ENCODE measurements at regions not wholly inside any gene's neighbourhood (a gene's known extent, or its start where the extent isn't known, plus 50 kb on each side); places are given as distances from the start of the nearest gene placed in this dataset.
"Not testable (repeated sequence)": the region's sequence is repeated elsewhere in the genome, so short reads cannot be mapped to it uniquely, and the experiment has no call there.

GRCh38 chr3:26840272-26840870 is 217.8 kb downstream of the LRRC3B start:
- DNase-seq (ENCODE audit: low read depth in 6 of 9, low spot score in 9 of 9), result no peak
- WGBS, result 87% methylated on average over 1 of the region's 1 CpG
- Histone ChIP-seq H3K27ac (ENCODE audit: low read depth in 1 of 2, low read length in 1 of 2) (no peak overlapping the region), H3K4me3 (ENCODE audit: low read length in 2 of 2) (no peak overlapping the region), H3K9me3 (ENCODE audit: control insufficient read depth in 2 of 2, insufficient read depth in 1 of 2, low read length in 1 of 2) (no peaks in the 10 kb centered on the region), H3K36me3 (ENCODE audit: control insufficient read depth in 2 of 2, insufficient read depth in 2 of 2, low read length in 1 of 2) (no peaks in the 10 kb centered on the region), H3K27me3 (ENCODE audit: control insufficient read depth in 2 of 2, insufficient read depth in 1 of 2, low read length in 1 of 2) (no peaks in the 10 kb centered on the region), H3K4me1 (ENCODE audit: control insufficient read depth in 2 of 2, insufficient read depth in 2 of 2, low read length in 2 of 2) (no peaks in the 10 kb centered on the region)

GRCh38 chr3:26845194-26845593 is 222.6 kb downstream of the LRRC3B start:
- 98% methylated on average over 3 of the region's 3 CpGs for WGBS
- Histone ChIP-seq H3K36me3 (ENCODE audit: control insufficient read depth in 2 of 2, insufficient read depth in 2 of 2, low read length in 1 of 2) (no peaks in the 10 kb centered on the region), H3K4me1 (ENCODE audit: control insufficient read depth in 2 of 2, insufficient read depth in 2 of 2, low read length in 2 of 2) (no peaks in the 10 kb centered on the region), H3K27me3 (ENCODE audit: control insufficient read depth in 2 of 2, insufficient read depth in 1 of 2, low read length in 1 of 2) (no peaks in the 10 kb centered on the region), H3K4me3 (ENCODE audit: low read length in 2 of 2) (no peak overlapping the region), H3K9me3 (ENCODE audit: control insufficient read depth in 2 of 2, insufficient read depth in 1 of 2, low read length in 1 of 2) (no peaks in the 10 kb centered on the region), H3K27ac (ENCODE audit: low read depth in 1 of 2, low read length in 1 of 2) (no peak overlapping the region)
- no peak for DNase-seq (ENCODE audit: low read depth in 6 of 9, low spot score in 9 of 9)

GRCh38 chr3:26847680-26848079 is 225.1 kb downstream of the LRRC3B start:
- H3K4me3 ChIP-seq (ENCODE audit: low read length in 2 of 2), result no peak overlapping the region

GRCh38 chr3:26894443-26894842 is 271.9 kb downstream of the LRRC3B start:
- Histone ChIP-seq H3K36me3 (ENCODE audit: control insufficient read depth in 2 of 2, insufficient read depth in 2 of 2, low read length in 1 of 2) (no peaks in the 10 kb centered on the region), H3K4me3 (ENCODE audit: low read length in 2 of 2) (no peak overlapping the region), H3K9me3 (ENCODE audit: control insufficient read depth in 2 of 2, insufficient read depth in 1 of 2, low read length in 1 of 2) (no peaks in the 10 kb centered on the region), H3K4me1 (ENCODE audit: control insufficient read depth in 2 of 2, insufficient read depth in 2 of 2, low read length in 2 of 2) (no peaks in the 10 kb centered on the region), H3K27me3 (ENCODE audit: control insufficient read depth in 2 of 2, insufficient read depth in 1 of 2, low read length in 1 of 2) (no peaks in the 10 kb centered on the region), H3K27ac (ENCODE audit: low read depth in 1 of 2, low read length in 1 of 2) (no peak overlapping the region)
- DNase-seq (ENCODE audit: low read depth in 6 of 9, low spot score in 9 of 9), result no peak
- WGBS, result 97% methylated on average over 3 of the region's 3 CpGs

More at GRCh38 chr3:26847680-26848079, 225.1 kb downstream of the LRRC3B start:
- H3K4me1 ChIP-seq (ENCODE audit: control insufficient read depth in 2 of 2, insufficient read depth in 2 of 2, low read length in 2 of 2), result no peaks in the 10 kb centered on the region
- H3K9me3 ChIP-seq (ENCODE audit: control insufficient read depth in 2 of 2, insufficient read depth in 1 of 2, low read length in 1 of 2), result no peaks in the 10 kb centered on the region
- no peaks in the 10 kb centered on the region for H3K27me3 ChIP-seq (ENCODE audit: control insufficient read depth in 2 of 2, insufficient read depth in 1 of 2, low read length in 1 of 2)
- no peak overlapping the region for H3K27ac ChIP-seq (ENCODE audit: low read depth in 1 of 2, low read length in 1 of 2)
- H3K36me3 ChIP-seq (ENCODE audit: control insufficient read depth in 2 of 2, insufficient read depth in 2 of 2, low read length in 1 of 2), result no peaks in the 10 kb centered on the region
- DNase-seq (ENCODE audit: low read depth in 6 of 9, low spot score in 9 of 9), result no peak

GRCh38 chr3:26915208-26915607 is 292.6 kb downstream of the LRRC3B start:
- DNase-seq (ENCODE audit: low read depth in 6 of 9, low spot score in 9 of 9), result no peak
- Histone ChIP-seq H3K4me3 (ENCODE audit: low read length in 2 of 2) (no peak overlapping the region), H3K9me3 (ENCODE audit: control insufficient read depth in 2 of 2, insufficient read depth in 1 of 2, low read length in 1 of 2) (no peaks in the 10 kb centered on the region), H3K27ac (ENCODE audit: low read depth in 1 of 2, low read length in 1 of 2) (no peak overlapping the region), H3K27me3 (ENCODE audit: control insufficient read depth in 2 of 2, insufficient read depth in 1 of 2, low read length in 1 of 2) (no peaks in the 10 kb centered on the region), H3K36me3 (ENCODE audit: control insufficient read depth in 2 of 2, insufficient read depth in 2 of 2, low read length in 1 of 2) (no peaks in the 10 kb centered on the region), H3K4me1 (ENCODE audit: control insufficient read depth in 2 of 2, insufficient read depth in 2 of 2, low read length in 2 of 2) (no peaks in the 10 kb centered on the region)

GRCh38 chr3:26920646-26921478 is 298.3 kb downstream of the LRRC3B start:
- DNase-seq (ENCODE audit: low read depth in 6 of 9, low spot score in 9 of 9), result no peak
- Histone ChIP-seq H3K4me1 (ENCODE audit: control insufficient read depth in 2 of 2, insufficient read depth in 2 of 2, low read length in 2 of 2) (no peaks in the 10 kb centered on the region), H3K4me3 (ENCODE audit: low read length in 2 of 2) (no peak overlapping the region), H3K36me3 (ENCODE audit: control insufficient read depth in 2 of 2, insufficient read depth in 2 of 2, low read length in 1 of 2) (no peaks in the 10 kb centered on the region), H3K27me3 (ENCODE audit: control insufficient read depth in 2 of 2, insufficient read depth in 1 of 2, low read length in 1 of 2) (no peaks in the 10 kb centered on the region), H3K27ac (ENCODE audit: low read depth in 1 of 2, low read length in 1 of 2) (no peak overlapping the region), H3K9me3 (ENCODE audit: control insufficient read depth in 2 of 2, insufficient read depth in 1 of 2, low read length in 1 of 2) (no peaks in the 10 kb centered on the region)
- 56% methylated on average over 12 of the region's 12 CpGs for WGBS

GRCh38 chr3:26931896-26932295 is 309.3 kb downstream of the LRRC3B start:
- no peak overlapping the region for H3K27ac ChIP-seq (ENCODE audit: low read depth in 1 of 2, low read length in 1 of 2)
- WGBS, result 94% methylated on average over 1 of the region's 1 CpG

GRCh38 chr3:26932752-26933151 is 310.2 kb downstream of the LRRC3B start:
- Histone ChIP-seq H3K27me3 (ENCODE audit: control insufficient read depth in 2 of 2, insufficient read depth in 1 of 2, low read length in 1 of 2) (no peaks in the 10 kb centered on the region), H3K4me3 (ENCODE audit: low read length in 2 of 2) (no peak overlapping the region), H3K36me3 (ENCODE audit: control insufficient read depth in 2 of 2, insufficient read depth in 2 of 2, low read length in 1 of 2) (no peaks in the 10 kb centered on the region), H3K4me1 (ENCODE audit: control insufficient read depth in 2 of 2, insufficient read depth in 2 of 2, low read length in 2 of 2) (no peaks in the 10 kb centered on the region), H3K27ac (ENCODE audit: low read depth in 1 of 2, low read length in 1 of 2) (no peak overlapping the region), H3K9me3 (ENCODE audit: control insufficient read depth in 2 of 2, insufficient read depth in 1 of 2, low read length in 1 of 2) (no peaks in the 10 kb centered on the region)
- no peak for DNase-seq (ENCODE audit: low read depth in 6 of 9, low spot score in 9 of 9)
- WGBS, result 87% methylated on average over 3 of the region's 3 CpGs

More at GRCh38 chr3:26931896-26932295, 309.3 kb downstream of the LRRC3B start:
- H3K9me3 ChIP-seq (ENCODE audit: control insufficient read depth in 2 of 2, insufficient read depth in 1 of 2, low read length in 1 of 2), result no peaks in the 10 kb centered on the region
- H3K4me1 ChIP-seq (ENCODE audit: control insufficient read depth in 2 of 2, insufficient read depth in 2 of 2, low read length in 2 of 2), result no peaks in the 10 kb centered on the region
- no peaks in the 10 kb centered on the region for H3K36me3 ChIP-seq (ENCODE audit: control insufficient read depth in 2 of 2, insufficient read depth in 2 of 2, low read length in 1 of 2)
- DNase-seq (ENCODE audit: low read depth in 6 of 9, low spot score in 9 of 9), result peak in 1 of 9 donors; percentile 7
- no peak overlapping the region for H3K4me3 ChIP-seq (ENCODE audit: low read length in 2 of 2)
- H3K27me3 ChIP-seq (ENCODE audit: control insufficient read depth in 2 of 2, insufficient read depth in 1 of 2, low read length in 1 of 2), result no peaks in the 10 kb centered on the region

GRCh38 chr3:26945480-26945879 is 322.9 kb downstream of the LRRC3B start:
- not testable (repeated sequence) for H3K27me3 ChIP-seq (ENCODE audit: control insufficient read depth in 2 of 2, insufficient read depth in 1 of 2, low read length in 1 of 2); DNase-seq (ENCODE audit: low read depth in 6 of 9, low spot score in 9 of 9); H3K27ac ChIP-seq (ENCODE audit: low read depth in 1 of 2, low read length in 1 of 2); H3K4me3 ChIP-seq (ENCODE audit: low read length in 2 of 2); H3K4me1 ChIP-seq (ENCODE audit: control insufficient read depth in 2 of 2, insufficient read depth in 2 of 2, low read length in 2 of 2); H3K36me3 ChIP-seq (ENCODE audit: control insufficient read depth in 2 of 2, insufficient read depth in 2 of 2, low read length in 1 of 2)
- H3K9me3 ChIP-seq (ENCODE audit: control insufficient read depth in 2 of 2, insufficient read depth in 1 of 2, low read length in 1 of 2), result peaks cover 0 to 17% of the 10 kb centered on the region in 2 donors
- 73% methylated on average over 4 of the region's 4 CpGs for WGBS
